ENCODE measurements at regions not wholly inside any gene's neighbourhood (a gene's known extent, or its start where the extent isn't known, plus 50 kb on each side); places are given as distances from the start of the nearest gene placed in this dataset.

DNA sequence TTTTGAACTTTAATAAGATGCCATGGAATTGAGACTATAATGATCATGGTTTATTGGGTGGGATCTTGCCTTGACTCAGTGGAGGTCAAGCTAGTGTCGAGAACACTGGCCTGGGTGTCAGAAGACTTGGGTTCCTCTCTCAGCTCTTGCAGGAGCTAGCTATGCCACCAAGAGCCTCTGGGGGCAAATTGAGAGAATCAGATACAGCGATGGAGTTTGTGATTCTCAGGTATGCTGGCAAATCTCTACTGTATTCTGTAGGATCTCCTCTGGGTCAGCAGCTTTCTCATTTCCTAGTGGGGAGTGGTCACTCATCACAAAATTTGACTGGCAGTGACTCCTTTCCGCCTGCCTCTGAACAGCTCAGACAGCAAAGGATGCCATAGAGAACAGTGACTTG, 477.0 kb downstream of the RNF144A start:
- no peaks in the 10 kb centered on the region for H3K4me1 ChIP-seq (replicated peaks in 1 of 2)
- no peak for DNase-seq
- H3K27ac ChIP-seq = no peak overlapping the region
- TF ChIP-seq, protein P1, sequence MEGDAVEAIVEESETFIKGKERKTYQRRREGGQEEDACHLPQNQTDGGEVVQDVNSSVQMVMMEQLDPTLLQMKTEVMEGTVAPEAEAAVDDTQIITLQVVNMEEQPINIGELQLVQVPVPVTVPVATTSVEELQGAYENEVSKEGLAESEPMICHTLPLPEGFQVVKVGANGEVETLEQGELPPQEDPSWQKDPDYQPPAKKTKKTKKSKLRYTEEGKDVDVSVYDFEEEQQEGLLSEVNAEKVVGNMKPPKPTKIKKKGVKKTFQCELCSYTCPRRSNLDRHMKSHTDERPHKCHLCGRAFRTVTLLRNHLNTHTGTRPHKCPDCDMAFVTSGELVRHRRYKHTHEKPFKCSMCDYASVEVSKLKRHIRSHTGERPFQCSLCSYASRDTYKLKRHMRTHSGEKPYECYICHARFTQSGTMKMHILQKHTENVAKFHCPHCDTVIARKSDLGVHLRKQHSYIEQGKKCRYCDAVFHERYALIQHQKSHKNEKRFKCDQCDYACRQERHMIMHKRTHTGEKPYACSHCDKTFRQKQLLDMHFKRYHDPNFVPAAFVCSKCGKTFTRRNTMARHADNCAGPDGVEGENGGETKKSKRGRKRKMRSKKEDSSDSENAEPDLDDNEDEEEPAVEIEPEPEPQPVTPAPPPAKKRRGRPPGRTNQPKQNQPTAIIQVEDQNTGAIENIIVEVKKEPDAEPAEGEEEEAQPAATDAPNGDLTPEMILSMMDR (IDR thresholded peaks at IDR 0.05) = no peak
- no peak for TF ChIP-seq POLR2A (IDR thresholded peaks at IDR 0.05)
- intact Hi-C loops (cut with DNase I) = no loop called here
- H3K9me3 ChIP-seq (replicated peaks in 1 of 3) = no peaks in the 10 kb centered on the region
- no peaks in the 10 kb centered on the region for H3K27me3 ChIP-seq
- 87 to 91% (median 88%) methylated on average over 3 of the region's 3 CpGs for WGBS, 4 donors
- H3K4me3 ChIP-seq = no peak overlapping the region
- no peaks in the 10 kb centered on the region for H3K36me3 ChIP-seq (replicated peaks in 1 of 2)

DNA sequence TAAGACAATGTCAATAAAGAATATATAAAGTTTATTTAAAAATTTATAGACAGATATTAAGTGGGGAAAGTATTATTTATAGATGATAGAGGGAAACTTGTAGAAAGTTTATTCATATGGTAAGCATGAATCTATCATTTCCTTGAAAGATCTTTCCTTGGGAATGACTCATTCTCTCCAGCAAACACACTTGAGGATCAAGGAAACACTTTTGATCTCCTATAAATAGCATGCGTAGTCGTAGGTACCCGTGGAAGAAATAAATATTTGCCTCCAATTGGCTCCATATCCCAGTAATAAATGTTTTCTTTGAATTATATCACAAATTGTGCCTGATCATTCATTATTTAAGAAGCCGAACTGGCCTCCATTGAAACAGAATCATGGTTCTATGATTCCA, 483.4 kb downstream of the RNF144A start:
- no peak overlapping the region for H3K27ac ChIP-seq
- no peaks in the 10 kb centered on the region for H3K9me3 ChIP-seq (replicated peaks in 1 of 3)
- peaks cover 12% of the 10 kb centered on the region for H3K27me3 ChIP-seq
- TF ChIP-seq POLR2A (IDR thresholded peaks at IDR 0.05) = no peak
- TF ChIP-seq, protein P1 (IDR thresholded peaks at IDR 0.05) = no peak
- H3K36me3 ChIP-seq (replicated peaks in 1 of 2) = no peaks in the 10 kb centered on the region
- H3K4me1 ChIP-seq (replicated peaks in 1 of 2) = no peaks in the 10 kb centered on the region
- 47 to 59% (median 57%) methylated on average over 4 of the region's 4 CpGs for WGBS, 4 donors
- H3K4me3 ChIP-seq = no peak overlapping the region
- intact Hi-C loops (cut with DNase I) = no loop called here
- DNase-seq = no peak

DNA sequence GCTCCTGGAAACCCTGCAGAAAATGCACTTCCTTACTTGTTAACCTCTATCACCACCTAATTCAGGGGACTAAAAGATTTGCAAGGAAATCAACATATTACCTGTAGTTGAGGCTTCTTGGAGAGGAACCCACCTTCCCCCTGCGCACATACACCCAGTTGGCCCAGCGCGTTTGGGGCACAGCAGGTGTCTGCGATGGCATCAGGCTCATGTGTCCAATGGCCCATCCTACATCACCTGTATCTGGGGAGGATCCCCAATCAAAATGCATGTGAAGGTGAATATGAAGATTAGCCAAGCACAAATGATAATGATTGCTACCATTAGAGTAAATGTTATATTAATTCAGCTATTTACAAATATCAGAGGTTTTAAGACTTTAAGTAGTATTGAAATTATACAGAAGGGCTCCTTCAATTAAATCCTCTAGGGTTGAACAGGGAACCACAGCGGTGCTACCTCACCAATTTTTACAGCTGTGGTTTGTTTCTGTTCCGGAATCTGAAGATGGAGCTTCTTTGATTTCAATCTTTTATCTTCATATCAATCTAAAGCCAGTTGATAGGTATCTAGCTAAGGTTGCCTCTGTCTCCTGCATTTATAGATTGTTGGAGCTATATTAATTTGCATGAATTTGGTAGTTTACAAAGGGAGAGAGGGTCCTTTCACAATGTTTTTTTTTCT, 486.0 kb downstream of the RNF144A start:
- TF ChIP-seq, protein P1 (IDR thresholded peaks at IDR 0.05) = no peak
- no peak for TF ChIP-seq POLR2A (IDR thresholded peaks at IDR 0.05)
- H3K4me1 ChIP-seq (replicated peaks in 1 of 2) = no peaks in the 10 kb centered on the region
- no peak overlapping the region for H3K27ac ChIP-seq
- no peaks in the 10 kb centered on the region for H3K9me3 ChIP-seq (replicated peaks in 1 of 3)
- no peaks in the 10 kb centered on the region for H3K36me3 ChIP-seq (replicated peaks in 1 of 2)
- no peak for DNase-seq
- H3K27me3 ChIP-seq = peaks cover 23% of the 10 kb centered on the region
- no peak overlapping the region for H3K4me3 ChIP-seq
- WGBS, 4 donors = 91 to 97% (median 93%) methylated on average over 6 of the region's 6 CpGs
- intact Hi-C loops (cut with DNase I) = no loop called here

DNA sequence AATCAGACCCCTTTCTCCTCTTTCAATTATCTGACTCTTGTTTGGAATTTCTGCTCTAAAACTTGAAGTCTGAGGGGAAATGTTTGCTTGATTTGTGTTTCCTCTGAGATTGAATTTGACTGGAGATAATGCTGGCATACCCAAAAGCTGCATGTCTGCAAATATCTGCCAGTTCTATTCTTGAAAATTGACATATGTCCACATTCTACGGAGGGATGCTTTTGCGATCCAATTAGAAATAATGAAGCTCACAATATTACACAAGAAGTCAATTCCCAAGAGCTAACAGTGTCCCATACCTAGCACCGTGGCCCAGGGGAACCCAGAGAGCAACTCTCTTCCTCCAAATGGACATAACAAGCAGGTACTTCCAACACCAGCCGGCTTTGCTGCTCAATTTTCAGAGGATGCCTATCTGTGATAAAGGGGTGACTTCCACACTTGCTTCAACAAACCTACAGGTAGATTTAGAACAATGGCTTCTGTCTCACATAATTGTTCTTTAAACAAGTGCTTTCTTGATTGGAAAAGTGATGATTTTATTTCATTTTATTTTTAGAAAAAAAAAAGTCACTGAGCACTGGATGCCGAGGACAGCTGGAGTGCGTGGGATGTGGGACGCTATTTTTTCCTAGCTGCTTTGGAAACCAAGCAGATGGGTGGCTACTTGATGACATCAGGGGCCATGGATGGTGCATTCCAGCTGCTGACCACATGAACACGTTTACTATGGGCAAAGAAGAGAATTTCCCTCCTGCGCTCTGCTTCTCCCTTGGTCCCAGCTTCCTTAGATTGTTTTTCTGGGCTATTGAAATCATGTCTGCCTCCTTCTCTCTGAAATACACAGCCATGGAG, 488.9 kb downstream of the RNF144A start:
- no peak overlapping the region for H3K4me3 ChIP-seq
- TF ChIP-seq, protein P1 (IDR thresholded peaks at IDR 0.05) = no peak
- TF ChIP-seq POLR2A (IDR thresholded peaks at IDR 0.05) = no peak
- no peaks in the 10 kb centered on the region for H3K36me3 ChIP-seq (replicated peaks in 1 of 2)
- DNase-seq = no peak
- no peak overlapping the region for H3K27ac ChIP-seq
- H3K27me3 ChIP-seq = peaks cover 25% of the 10 kb centered on the region
- H3K4me1 ChIP-seq (replicated peaks in 1 of 2) = no peaks in the 10 kb centered on the region
- 72 to 79% (median 75%) methylated on average over 9 of the region's 9 CpGs for WGBS, 4 donors
- intact Hi-C loops (cut with DNase I) = no loop called here
- H3K9me3 ChIP-seq (replicated peaks in 1 of 3) = no peaks in the 10 kb centered on the region

All from adrenal gland (tissue), 9 donors.